Trophoblast cell (in vitro differentiated cells and primary cell): ENCODE measurements at regions not wholly inside any gene's neighbourhood (a gene's known extent, or its start where the extent isn't known, plus 50 kb on each side); places are given as distances from the start of the nearest gene placed in this dataset.
"Not testable (repeated sequence)": the region's sequence is repeated elsewhere in the genome, so short reads cannot be mapped to it uniquely, and the experiment has no call there.

Experiments used
- DNase-seq, 2 donors: peaks; one replicate each; pipeline ENCODE4 v3.0.0-alpha.2; 2016
- H2AFZ ChIP-seq: 2 replicates; pipeline ENCODE4 v1.6.1; 2013; ENCODE audit warnings: low read length, moderate library complexity, mild to moderate bottlenecking; ENCODE audit not compliant: insufficient read depth, poor library complexity
- H2AK5ac ChIP-seq: 2 replicates; pipeline ENCODE4 v1.6.1; 2013; ENCODE audit warnings: mild to moderate bottlenecking, low read length
- H2BK120ac ChIP-seq: 2 replicates; pipeline ENCODE4 v1.6.1; 2013; ENCODE audit warnings: low read length, mild to moderate bottlenecking, moderate library complexity; ENCODE audit not compliant: insufficient read depth, poor library complexity
- H2BK12ac ChIP-seq: 2 replicates; pipeline ENCODE4 v1.6.1; 2013; ENCODE audit warnings: mild to moderate bottlenecking, low read length, moderate library complexity
- H2BK5ac ChIP-seq: 2 replicates; pipeline ENCODE4 v1.6.1; 2013; ENCODE audit warnings: low read length, low read depth, moderate library complexity, mild to moderate bottlenecking; ENCODE audit not compliant: poor library complexity
- H3K14ac ChIP-seq: 2 replicates; pipeline ENCODE4 v1.6.1; 2013; ENCODE audit warnings: mild to moderate bottlenecking, low read length
- H3K18ac ChIP-seq: 2 replicates; pipeline ENCODE4 v1.6.1; 2013; ENCODE audit warnings: mild to moderate bottlenecking, low read length
- H3K23ac ChIP-seq: 2 replicates; pipeline ENCODE4 v1.6.1; 2013; ENCODE audit warnings: low read length
- H3K27ac ChIP-seq: 2 replicates; pipeline ENCODE4 v1.5.1; 2013; ENCODE audit warnings: low read depth, mild to moderate bottlenecking, inconsistent platforms, low read length, moderate library complexity
- H3K27me3 ChIP-seq: 2 replicates; pipeline ENCODE4 v1.6.1; 2013; ENCODE audit warnings: inconsistent platforms, mild to moderate bottlenecking, low read length, moderate library complexity; ENCODE audit not compliant: insufficient read depth
- H3K36me3 ChIP-seq, 2 experiments: 1 replicate in 1 of 2; 2 replicates in 1 of 2; pipeline ENCODE4 v1.6.1; 2013; ENCODE audit warnings: low read length in 2 of 2, mild to moderate bottlenecking in 2 of 2, moderate library complexity in 1 of 2; ENCODE audit not compliant: insufficient read depth in 2 of 2, control insufficient read depth in 1 of 2
- H3K4ac ChIP-seq: 2 replicates; pipeline ENCODE4 v1.6.1; 2013; ENCODE audit warnings: low read depth, mild to moderate bottlenecking, low read length, moderate library complexity
- H3K4me1 ChIP-seq, 2 experiments: 1 replicate in 1 of 2; 2 replicates in 1 of 2; pipeline ENCODE4 v1.6.1; 2013; ENCODE audit warnings: low read length in 2 of 2, mild to moderate bottlenecking in 2 of 2, moderate library complexity in 1 of 2; ENCODE audit not compliant: insufficient read depth in 2 of 2, control insufficient read depth in 1 of 2
- H3K4me2 ChIP-seq: 2 replicates; pipeline ENCODE4 v1.6.1; 2013; ENCODE audit warnings: inconsistent platforms, mild to moderate bottlenecking, low read length, moderate library complexity
- H3K4me3 ChIP-seq: 2 replicates; pipeline ENCODE4 v1.5.1; 2013; ENCODE audit warnings: mild to moderate bottlenecking, low read depth, low read length, inconsistent platforms
- H3K79me1 ChIP-seq: one replicate; pipeline ENCODE4 v1.6.1; 2013; ENCODE audit warnings: low read length
- H3K79me2 ChIP-seq: 2 replicates; pipeline ENCODE4 v1.6.1; 2013; ENCODE audit warnings: low read length, mild to moderate bottlenecking; ENCODE audit not compliant: control insufficient read depth, insufficient read depth, poor library complexity
- H3K9ac ChIP-seq: 2 replicates; pipeline ENCODE4 v1.6.1; 2013; ENCODE audit warnings: mild to moderate bottlenecking, low read length
- H3K9me3 ChIP-seq: 2 replicates; pipeline ENCODE4 v1.6.1; 2013; ENCODE audit warnings: low read depth, mild to moderate bottlenecking, control low read depth, inconsistent platforms, low read length; ENCODE audit not compliant: insufficient read depth
- H4K12ac ChIP-seq: 2 replicates; pipeline ENCODE4 v1.6.1; 2013; ENCODE audit warnings: low read depth, mild to moderate bottlenecking, low read length, moderate library complexity
- H4K8ac ChIP-seq: 2 replicates; pipeline ENCODE4 v1.6.1; 2013; ENCODE audit warnings: low read depth, mild to moderate bottlenecking, low read length, moderate library complexity
- H4K91ac ChIP-seq: one replicate; pipeline ENCODE4 v1.6.1; 2013; ENCODE audit warnings: low read depth, mild to moderate bottlenecking, low read length, moderate library complexity
- WGBS: extraction: QIAGEN DNeasy Blood & Tissue Kit; methylation state at CpG from one replicate; pipeline ENCODE4 v1.1.7; 2013; ENCODE audit warnings: missing lambda C conversion rate; ENCODE audit not compliant: insufficient read length, insufficient coverage; ENCODE audit errors: extremely low coverage; 5-methylcytosine and 5-hydroxymethylcytosine counted together

DNA sequence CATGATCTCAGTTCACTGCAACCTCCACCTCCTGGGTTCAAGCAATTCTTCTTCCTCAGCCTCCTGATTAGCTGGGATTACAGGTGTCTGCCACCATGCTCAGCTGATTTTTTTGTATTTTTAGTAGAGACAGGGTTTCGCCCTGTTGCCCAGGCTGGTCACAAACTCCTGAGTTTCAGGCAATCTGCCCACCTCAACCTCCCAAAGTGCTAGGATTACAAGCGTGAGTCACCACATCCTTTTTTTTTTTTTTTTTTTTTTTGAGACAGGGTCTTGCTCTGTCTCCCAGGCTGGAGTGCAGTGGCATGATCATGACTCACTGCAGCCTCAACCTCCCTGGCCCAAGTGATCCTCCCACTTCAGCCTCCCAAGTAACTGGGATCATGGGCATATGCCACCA lies 298.9 kb downstream of the SPRY1 start:
- not testable (repeated sequence) for H3K23ac ChIP-seq, H3K9me3 ChIP-seq, H3K36me3 ChIP-seq, H3K4me1 ChIP-seq, H3K9ac ChIP-seq, H2BK5ac ChIP-seq, H3K18ac ChIP-seq, H3K79me1 ChIP-seq, H3K27me3 ChIP-seq, H3K4me3 ChIP-seq, H2BK120ac ChIP-seq, H4K8ac ChIP-seq, H4K91ac ChIP-seq, H4K12ac ChIP-seq, H2AK5ac ChIP-seq, DNase-seq, H3K79me2 ChIP-seq, H3K14ac ChIP-seq, H3K4me2 ChIP-seq, H3K27ac ChIP-seq, H2BK12ac ChIP-seq, H3K4ac ChIP-seq, H2AFZ ChIP-seq
- WGBS, result no CpG with 5 or more reads among the region's 2 CpGs

- no peaks in the 10 kb centered on the region for H3K27me3 ChIP-seq
- H3K4ac ChIP-seq, result no peak overlapping the region
- H3K79me1 ChIP-seq, result no peaks in the 10 kb centered on the region
- no peak overlapping the region for H3K18ac ChIP-seq
- no peak overlapping the region for H4K8ac ChIP-seq
- no peak overlapping the region for H3K4me3 ChIP-seq
- no peak overlapping the region for H4K91ac ChIP-seq
- H2BK12ac ChIP-seq, result no peak overlapping the region
- no peak overlapping the region for H3K9ac ChIP-seq
- no peak overlapping the region for H3K27ac ChIP-seq
- H3K4me2 ChIP-seq, result no peak overlapping the region
- no CpG with 5 or more reads among the region's 2 CpGs for WGBS
- H3K4me1 ChIP-seq, result peaks cover 0 to 2% of the 10 kb centered on the region in 2 experiments
- no peaks in the 10 kb centered on the region for H3K9me3 ChIP-seq
- H3K36me3 ChIP-seq, result no peaks in the 10 kb centered on the region
- no peak overlapping the region for H2BK120ac ChIP-seq
- no peak overlapping the region for H3K14ac ChIP-seq
- no peak for DNase-seq
- no peaks in the 10 kb centered on the region for H3K79me2 ChIP-seq
- H2AK5ac ChIP-seq, result no peak overlapping the region
- H3K23ac ChIP-seq, result no peak overlapping the region
- no peak overlapping the region for H4K12ac ChIP-seq
- H2AFZ ChIP-seq, result no peak overlapping the region
- H2BK5ac ChIP-seq, result no peak overlapping the region
These were observed 300.1 kb downstream of the SPRY1 start for GRCh38 chr4:123696687-123697086.

- Histone ChIP-seq H4K91ac (no peak overlapping the region), H2BK5ac (no peak overlapping the region), H2AFZ (no peak overlapping the region), H3K18ac (no peak overlapping the region), H2BK12ac (no peak overlapping the region), H3K4me1 (peaks cover 0 to 2% of the 10 kb centered on the region in 2 experiments), H3K36me3 (no peaks in the 10 kb centered on the region), H3K79me2 (no peaks in the 10 kb centered on the region), H3K27ac (no peak overlapping the region), H2BK120ac (no peak overlapping the region), H3K23ac (no peak overlapping the region), H4K8ac (no peak overlapping the region), H3K14ac (no peak overlapping the region), H3K9me3 (no peaks in the 10 kb centered on the region), H2AK5ac (no peak overlapping the region), H3K27me3 (no peaks in the 10 kb centered on the region), H3K4ac (no peak overlapping the region), H4K12ac (no peak overlapping the region), H3K4me3 (no peak overlapping the region), H3K79me1 (no peaks in the 10 kb centered on the region), H3K9ac (no peak overlapping the region), H3K4me2 (no peak overlapping the region)
- WGBS, result 100% methylated on average over 3 of the region's 4 CpGs
- DNase-seq, result no peak
These were observed 302.0 kb downstream of the SPRY1 start for GRCh38 chr4:123698556-123698955.

DNA sequence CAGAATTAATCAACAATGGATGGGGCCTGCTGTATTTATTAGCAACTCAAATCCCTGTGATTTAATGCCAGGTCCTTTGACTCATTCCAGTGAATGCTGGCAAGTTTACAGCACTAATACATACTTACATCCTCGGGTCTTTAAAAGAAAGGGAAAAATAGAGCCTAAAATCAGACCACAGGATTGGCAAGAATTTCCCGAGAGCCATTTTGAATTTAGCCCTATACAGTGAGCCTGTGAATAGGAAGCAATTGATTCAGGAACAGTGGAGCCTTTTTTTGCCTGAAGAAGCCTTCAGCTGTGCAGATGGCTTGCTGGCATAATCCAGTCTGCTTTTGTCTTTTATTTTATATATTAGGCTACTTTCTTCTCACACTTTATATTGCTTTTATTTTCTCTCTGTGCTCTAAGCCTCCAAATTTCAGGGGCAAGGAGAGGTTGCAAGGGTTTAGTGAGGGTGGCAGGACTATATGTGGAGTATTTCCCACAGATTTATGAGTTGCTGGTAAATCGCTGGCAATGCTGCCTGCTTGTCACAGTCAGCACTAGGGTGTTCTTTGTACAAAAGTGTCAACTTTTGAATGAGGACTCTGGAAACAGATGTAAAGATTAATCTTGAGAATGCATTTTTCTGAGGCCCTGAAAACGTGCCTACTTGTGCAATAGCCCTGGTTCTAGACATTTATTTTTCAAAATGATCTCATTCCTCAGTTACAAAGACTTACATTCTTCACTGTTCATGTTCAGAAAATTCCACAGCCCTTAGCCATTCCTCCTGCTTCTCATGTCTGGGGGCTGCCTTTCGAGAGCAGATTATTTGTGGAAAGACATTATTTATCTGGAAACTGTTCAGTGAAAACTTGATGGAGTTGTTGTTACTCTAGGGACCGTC lies 303.5 kb downstream of the SPRY1 start:
- H3K9ac ChIP-seq, result no peak overlapping the region
- H4K8ac ChIP-seq, result no peak overlapping the region
- peak overlapping the region; percentile 73 for H4K91ac ChIP-seq
- peak overlapping the region; percentile 24 for H2BK120ac ChIP-seq
- H2BK12ac ChIP-seq, result no peak overlapping the region
- H3K4me1 ChIP-seq, result peaks cover 0 to 2% of the 10 kb centered on the region in 2 experiments
- no peaks in the 10 kb centered on the region for H3K9me3 ChIP-seq
- H3K79me1 ChIP-seq, result no peaks in the 10 kb centered on the region
- no peak overlapping the region for H3K4me3 ChIP-seq
- H3K79me2 ChIP-seq, result no peaks in the 10 kb centered on the region
- H2AK5ac ChIP-seq, result no peak overlapping the region
- H4K12ac ChIP-seq, result no peak overlapping the region
- peak overlapping the region; percentile 76 for H3K27ac ChIP-seq
- H3K27me3 ChIP-seq, result no peaks in the 10 kb centered on the region
- H2BK5ac ChIP-seq, result peak overlapping the region; percentile 64
- no peaks in the 10 kb centered on the region for H3K36me3 ChIP-seq
- H3K4me2 ChIP-seq, result no peak overlapping the region
- DNase-seq, result peak; percentile 35 to 75
- no CpG with 5 or more reads among the region's 6 CpGs for whole genome bisulfite sequencing
- H3K23ac ChIP-seq, result no peak overlapping the region
- H3K18ac ChIP-seq, result no peak overlapping the region
- H2AFZ ChIP-seq, result no peak overlapping the region
- no peak overlapping the region for H3K4ac ChIP-seq
- no peak overlapping the region for H3K14ac ChIP-seq
